ENCODE measurements at regions not wholly inside any gene's neighbourhood (a gene's known extent, or its start where the extent isn't known, plus 50 kb on each side); places are given as distances from the start of the nearest gene placed in this dataset.

DNA sequence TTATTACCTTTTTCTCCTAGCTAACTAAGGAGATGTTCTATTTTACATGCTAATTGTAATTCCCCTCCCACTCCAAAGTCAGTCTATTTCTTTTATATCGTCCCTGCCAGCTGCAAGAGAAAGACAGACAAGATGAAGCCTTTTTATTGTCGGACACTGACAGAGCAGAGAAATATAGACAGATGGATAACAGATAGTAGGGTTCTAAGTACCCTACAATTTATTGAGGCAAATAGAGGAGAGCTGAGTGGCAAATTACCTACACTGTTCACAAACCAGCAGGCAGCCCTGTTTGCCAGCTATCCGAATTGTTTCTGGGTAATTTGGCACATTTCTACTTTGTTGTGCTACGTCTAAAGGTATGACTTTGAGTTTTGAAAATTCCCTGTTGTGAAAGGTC is 392.3 kb upstream of the ZNF717 start:
- Histone ChIP-seq H3K4me2 (ENCODE audit: low read length) (no peak overlapping the region), H3K9ac (ENCODE audit: low read length) (no peak overlapping the region), H3K36me3 (replicated peaks; ENCODE audit: low read depth, low read length) (no peaks in the 10 kb centered on the region), H3K9me3 (ENCODE audit: insufficient read depth, low read length) (no peaks in the 10 kb centered on the region), H3K27ac (ENCODE audit: low read length) (no peak overlapping the region), H3K4me1 (ENCODE audit: low read length) (no peaks in the 10 kb centered on the region), H3K79me2 (ENCODE audit: low read length) (no peaks in the 10 kb centered on the region), H4K20me1 (ENCODE audit: insufficient read depth, low read length) (no peaks in the 10 kb centered on the region), H2AFZ (ENCODE audit: low read depth, low read length) (no peak overlapping the region), H3K27me3 (ENCODE audit: low read depth, low read length) (no peaks in the 10 kb centered on the region), H3K4me3 (ENCODE audit: low read length) (no peak overlapping the region)
- no peak for TF ChIP-seq EZH2phosphoT487 (IDR thresholded peaks at IDR 0.05; ENCODE audit: low read depth)
- TF ChIP-seq, protein P1, sequence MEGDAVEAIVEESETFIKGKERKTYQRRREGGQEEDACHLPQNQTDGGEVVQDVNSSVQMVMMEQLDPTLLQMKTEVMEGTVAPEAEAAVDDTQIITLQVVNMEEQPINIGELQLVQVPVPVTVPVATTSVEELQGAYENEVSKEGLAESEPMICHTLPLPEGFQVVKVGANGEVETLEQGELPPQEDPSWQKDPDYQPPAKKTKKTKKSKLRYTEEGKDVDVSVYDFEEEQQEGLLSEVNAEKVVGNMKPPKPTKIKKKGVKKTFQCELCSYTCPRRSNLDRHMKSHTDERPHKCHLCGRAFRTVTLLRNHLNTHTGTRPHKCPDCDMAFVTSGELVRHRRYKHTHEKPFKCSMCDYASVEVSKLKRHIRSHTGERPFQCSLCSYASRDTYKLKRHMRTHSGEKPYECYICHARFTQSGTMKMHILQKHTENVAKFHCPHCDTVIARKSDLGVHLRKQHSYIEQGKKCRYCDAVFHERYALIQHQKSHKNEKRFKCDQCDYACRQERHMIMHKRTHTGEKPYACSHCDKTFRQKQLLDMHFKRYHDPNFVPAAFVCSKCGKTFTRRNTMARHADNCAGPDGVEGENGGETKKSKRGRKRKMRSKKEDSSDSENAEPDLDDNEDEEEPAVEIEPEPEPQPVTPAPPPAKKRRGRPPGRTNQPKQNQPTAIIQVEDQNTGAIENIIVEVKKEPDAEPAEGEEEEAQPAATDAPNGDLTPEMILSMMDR (IDR thresholded peaks at IDR 0.05; ENCODE audit: low read depth, low read length): no peak

- TF ChIP-seq, protein P1 (IDR thresholded peaks at IDR 0.05; ENCODE audit: low read depth, low read length): no peak
- TF ChIP-seq EZH2phosphoT487 (IDR thresholded peaks at IDR 0.05; ENCODE audit: low read depth): no peak
- Histone ChIP-seq H3K36me3 (replicated peaks; ENCODE audit: low read depth, low read length) (no peaks in the 10 kb centered on the region), H3K4me1 (ENCODE audit: low read length) (no peaks in the 10 kb centered on the region), H3K4me2 (ENCODE audit: low read length) (no peak overlapping the region), H4K20me1 (ENCODE audit: insufficient read depth, low read length) (no peaks in the 10 kb centered on the region), H3K9me3 (ENCODE audit: insufficient read depth, low read length) (no peaks in the 10 kb centered on the region), H3K27ac (ENCODE audit: low read length) (no peak overlapping the region), H3K9ac (ENCODE audit: low read length) (no peak overlapping the region), H3K79me2 (ENCODE audit: low read length) (no peaks in the 10 kb centered on the region), H3K27me3 (ENCODE audit: low read depth, low read length) (no peaks in the 10 kb centered on the region), H3K4me3 (ENCODE audit: low read length) (no peak overlapping the region), H2AFZ (ENCODE audit: low read depth, low read length) (no peak overlapping the region)
Measured at GRCh38 chr3:76178412-76178811, 393.1 kb upstream of the ZNF717 start.

- no peak overlapping the region for H3K4me3 ChIP-seq (ENCODE audit: low read length)
- no peaks in the 10 kb centered on the region for H3K9me3 ChIP-seq (ENCODE audit: insufficient read depth, low read length)
- H3K27me3 ChIP-seq (ENCODE audit: low read depth, low read length): no peaks in the 10 kb centered on the region
- no peak overlapping the region for H3K9ac ChIP-seq (ENCODE audit: low read length)
- no peak overlapping the region for H2AFZ ChIP-seq (ENCODE audit: low read depth, low read length)
- no peaks in the 10 kb centered on the region for H3K79me2 ChIP-seq (ENCODE audit: low read length)
- H3K4me1 ChIP-seq (ENCODE audit: low read length): no peaks in the 10 kb centered on the region
- TF ChIP-seq EZH2phosphoT487 (IDR thresholded peaks at IDR 0.05; ENCODE audit: low read depth): no peak
- TF ChIP-seq, protein P1 (IDR thresholded peaks at IDR 0.05; ENCODE audit: low read depth, low read length): no peak
- H3K27ac ChIP-seq (ENCODE audit: low read length): no peak overlapping the region
- no peaks in the 10 kb centered on the region for H4K20me1 ChIP-seq (ENCODE audit: insufficient read depth, low read length)
- no peaks in the 10 kb centered on the region for H3K36me3 ChIP-seq (replicated peaks; ENCODE audit: low read depth, low read length)
- no peak overlapping the region for H3K4me2 ChIP-seq (ENCODE audit: low read length)
Measured at GRCh38 chr3:76181213-76181612, 395.9 kb upstream of the ZNF717 start.

GRCh38 chr3:76198086-76198485 is 412.7 kb upstream of the ZNF717 start:
- H3K36me3 ChIP-seq (replicated peaks; ENCODE audit: low read depth, low read length): no peaks in the 10 kb centered on the region
- no peaks in the 10 kb centered on the region for H3K27me3 ChIP-seq (ENCODE audit: low read depth, low read length)
- H3K9ac ChIP-seq (ENCODE audit: low read length): no peak overlapping the region
- no peaks in the 10 kb centered on the region for H3K4me1 ChIP-seq (ENCODE audit: low read length)
- no peak overlapping the region for H3K27ac ChIP-seq (ENCODE audit: low read length)
- H3K9me3 ChIP-seq (ENCODE audit: insufficient read depth, low read length): no peaks in the 10 kb centered on the region
- H3K79me2 ChIP-seq (ENCODE audit: low read length): no peaks in the 10 kb centered on the region
- H4K20me1 ChIP-seq (ENCODE audit: insufficient read depth, low read length): no peaks in the 10 kb centered on the region
- H3K4me3 ChIP-seq (ENCODE audit: low read length): no peak overlapping the region
- H3K4me2 ChIP-seq (ENCODE audit: low read length): no peak overlapping the region
- H2AFZ ChIP-seq (ENCODE audit: low read depth, low read length): no peak overlapping the region
- TF ChIP-seq, protein P1 (IDR thresholded peaks at IDR 0.05; ENCODE audit: low read depth, low read length): no peak
- TF ChIP-seq EZH2phosphoT487 (IDR thresholded peaks at IDR 0.05; ENCODE audit: low read depth): no peak

All from OCI-LY3 (cell line).